Thymus (tissue), 11 donors: ENCODE measurements at regions not wholly inside any gene's neighbourhood (a gene's known extent, or its start where the extent isn't known, plus 50 kb on each side); places are given as distances from the start of the nearest gene placed in this dataset.
"Not testable (repeated sequence)": the region's sequence is repeated elsewhere in the genome, so short reads cannot be mapped to it uniquely, and the experiment has no call there.

Experiments
- DNase-seq, 9 donors: peaks; one replicate each; pipeline ENCODE4 v3.0.0-alpha.2; 2013; ENCODE audit warnings: low spot score in 9 of 9, low read depth in 6 of 9, missing footprints in 1 of 9
- H3K27ac ChIP-seq, 2 donors: one replicate each; pipeline ENCODE4 v1.5.1; 2013; ENCODE audit warnings: control low read depth in 1 of 2, low read depth in 1 of 2, low read length in 1 of 2, mild to moderate bottlenecking in 1 of 2, moderate library complexity in 1 of 2
- H3K27me3 ChIP-seq, 2 donors: one replicate each; pipeline ENCODE4 v1.5.1; 2013; ENCODE audit warnings: low read length in 1 of 2; ENCODE audit not compliant: control insufficient read depth in 2 of 2, insufficient read depth in 1 of 2
- H3K36me3 ChIP-seq, 2 donors: one replicate each; pipeline ENCODE4 v1.5.1; 2013; ENCODE audit warnings: low read length in 1 of 2, mild to moderate bottlenecking in 1 of 2, moderate library complexity in 1 of 2; ENCODE audit not compliant: control insufficient read depth in 2 of 2, insufficient read depth in 2 of 2
- H3K4me1 ChIP-seq, 2 donors: one replicate each; pipeline ENCODE4 v1.5.1; 2013; ENCODE audit warnings: low read length in 2 of 2; ENCODE audit not compliant: control insufficient read depth in 2 of 2, insufficient read depth in 2 of 2
- H3K4me3 ChIP-seq, 2 donors: one replicate each; pipeline ENCODE4 v1.5.1; 2013; ENCODE audit warnings: low read length in 2 of 2, control low read depth in 1 of 2, mild to moderate bottlenecking in 1 of 2
- H3K9me3 ChIP-seq, 2 donors: one replicate each; pipeline ENCODE4 v1.5.1; 2013; ENCODE audit warnings: low read length in 1 of 2, mild to moderate bottlenecking in 1 of 2; ENCODE audit not compliant: control insufficient read depth in 2 of 2, insufficient read depth in 1 of 2
- WGBS: extraction: QIAGEN DNeasy Blood & Tissue Kit; methylation state at CpG from one replicate; pipeline ENCODE4 v1.1.7; 2013; 5-methylcytosine and 5-hydroxymethylcytosine counted together
- donor health status: healthy.

GRCh38 chr3:74021449-74021848 is 396.7 kb upstream of the PDZRN3 start:
- no peak overlapping the region for H3K27ac ChIP-seq
- H3K36me3 ChIP-seq: no peaks in the 10 kb centered on the region
- no peaks in the 10 kb centered on the region for H3K4me1 ChIP-seq
- whole genome bisulfite sequencing: 95% methylated on average over 2 of the region's 2 CpGs
- no peak overlapping the region for H3K4me3 ChIP-seq
- no peaks in the 10 kb centered on the region for H3K9me3 ChIP-seq
- no peaks in the 10 kb centered on the region for H3K27me3 ChIP-seq
- DNase-seq: no peak

- no peak for DNase-seq
- Histone ChIP-seq H3K9me3 (no peaks in the 10 kb centered on the region), H3K27ac (no peak overlapping the region), H3K4me1 (no peaks in the 10 kb centered on the region), H3K36me3 (no peaks in the 10 kb centered on the region), H3K27me3 (no peaks in the 10 kb centered on the region), H3K4me3 (no peak overlapping the region)
- WGBS: 83% methylated on average over 4 of the region's 4 CpGs
These were observed 385.5 kb upstream of the PDZRN3 start for GRCh38 chr3:74009961-74010844.

DNA sequence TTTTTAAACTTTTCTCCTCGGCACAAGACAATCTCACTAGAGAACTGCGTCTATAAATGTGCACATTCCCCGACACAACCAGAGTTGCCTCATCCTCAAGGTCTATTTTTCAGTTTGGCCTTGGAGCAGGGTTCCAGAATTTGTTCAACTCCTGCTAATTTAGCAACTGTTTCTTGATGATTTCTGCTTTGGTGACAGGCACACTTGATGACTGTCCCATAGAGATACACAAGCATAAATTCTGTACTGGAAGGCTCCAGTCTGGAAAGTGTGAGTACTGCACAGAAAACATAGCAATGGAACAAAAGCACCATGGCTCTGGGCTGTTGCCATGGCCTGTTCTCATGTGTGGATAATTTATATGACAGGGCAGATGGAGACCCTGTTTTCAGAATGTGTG is 379.6 kb upstream of the PDZRN3 start:
- no peak overlapping the region for H3K27ac ChIP-seq
- H3K4me1 ChIP-seq: no peaks in the 10 kb centered on the region
- no peak for DNase-seq
- no peaks in the 10 kb centered on the region for H3K36me3 ChIP-seq
- H3K4me3 ChIP-seq: no peak overlapping the region
- 89% methylated on average over 3 of the region's 3 CpGs for WGBS
- H3K27me3 ChIP-seq: no peaks in the 10 kb centered on the region
- H3K9me3 ChIP-seq: no peaks in the 10 kb centered on the region

GRCh38 chr3:74003734-74004133 is 379.0 kb upstream of the PDZRN3 start:
- no peaks in the 10 kb centered on the region for H3K27me3 ChIP-seq
- H3K36me3 ChIP-seq: no peaks in the 10 kb centered on the region
- WGBS: 96% methylated on average over 5 of the region's 5 CpGs
- DNase-seq: no peak
- no peak overlapping the region for H3K27ac ChIP-seq
- H3K4me1 ChIP-seq: no peaks in the 10 kb centered on the region
- no peaks in the 10 kb centered on the region for H3K9me3 ChIP-seq
- no peak overlapping the region for H3K4me3 ChIP-seq

GRCh38 chr3:74001436-74001835 is 376.7 kb upstream of the PDZRN3 start:
- WGBS: 70% methylated on average over 2 of the region's 2 CpGs
- Histone ChIP-seq H3K27me3 (no peaks in the 10 kb centered on the region), H3K36me3 (no peaks in the 10 kb centered on the region), H3K27ac (no peak overlapping the region), H3K4me3 (no peak overlapping the region), H3K9me3 (no peaks in the 10 kb centered on the region), H3K4me1 (no peaks in the 10 kb centered on the region)
- DNase-seq: no peak

DNA sequence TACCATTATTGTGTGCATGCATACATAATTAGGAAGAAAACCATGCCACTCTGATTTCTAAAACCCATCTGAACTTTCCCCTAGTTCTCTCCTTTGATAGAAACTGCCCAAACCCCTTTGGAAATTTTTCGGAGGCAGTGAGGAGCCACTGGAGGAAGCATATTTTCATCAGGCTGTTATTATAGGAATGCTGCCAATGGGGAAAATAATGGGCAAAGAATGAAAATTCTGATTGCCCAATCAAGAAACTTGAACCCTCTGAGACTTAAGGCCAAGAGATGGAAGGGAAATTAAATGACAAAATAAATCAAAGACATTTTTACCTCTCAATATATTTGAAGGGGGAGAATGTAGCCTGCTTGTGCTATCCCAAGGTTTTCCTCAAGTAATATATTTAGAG is 376.0 kb upstream of the PDZRN3 start:
- Histone ChIP-seq H3K4me3 (no peak overlapping the region), H3K4me1 (no peaks in the 10 kb centered on the region), H3K27me3 (no peaks in the 10 kb centered on the region), H3K9me3 (no peaks in the 10 kb centered on the region), H3K36me3 (no peaks in the 10 kb centered on the region), H3K27ac (no peak overlapping the region)
- 87% methylated on average over 1 of the region's 1 CpG for WGBS
- no peak for DNase-seq

DNA sequence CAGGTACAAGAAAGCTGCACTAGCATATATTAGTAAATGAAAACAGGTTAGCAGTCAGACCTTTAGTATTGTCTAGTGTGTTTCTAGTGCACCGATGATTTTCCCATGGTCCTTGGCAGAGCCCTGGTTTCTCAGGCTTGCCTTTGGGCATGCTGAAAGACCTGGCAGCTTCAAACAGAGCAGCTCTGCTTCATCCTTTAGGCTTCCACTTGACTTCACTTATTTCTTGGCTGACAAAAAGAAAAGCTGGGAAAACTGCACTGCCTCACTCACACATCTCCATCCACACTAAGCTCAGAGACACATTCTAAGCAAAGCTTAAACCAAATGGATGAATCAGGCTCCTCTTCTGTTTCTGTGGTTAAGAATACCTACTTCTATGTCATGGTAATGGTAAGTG is 374.8 kb upstream of the PDZRN3 start:
- no peaks in the 10 kb centered on the region for H3K36me3 ChIP-seq
- H3K9me3 ChIP-seq: no peaks in the 10 kb centered on the region
- no peaks in the 10 kb centered on the region for H3K27me3 ChIP-seq
- no peak overlapping the region for H3K27ac ChIP-seq
- 97% methylated on average over 1 of the region's 1 CpG for WGBS
- H3K4me1 ChIP-seq: no peaks in the 10 kb centered on the region
- no peak for DNase-seq
- no peak overlapping the region for H3K4me3 ChIP-seq

DNA sequence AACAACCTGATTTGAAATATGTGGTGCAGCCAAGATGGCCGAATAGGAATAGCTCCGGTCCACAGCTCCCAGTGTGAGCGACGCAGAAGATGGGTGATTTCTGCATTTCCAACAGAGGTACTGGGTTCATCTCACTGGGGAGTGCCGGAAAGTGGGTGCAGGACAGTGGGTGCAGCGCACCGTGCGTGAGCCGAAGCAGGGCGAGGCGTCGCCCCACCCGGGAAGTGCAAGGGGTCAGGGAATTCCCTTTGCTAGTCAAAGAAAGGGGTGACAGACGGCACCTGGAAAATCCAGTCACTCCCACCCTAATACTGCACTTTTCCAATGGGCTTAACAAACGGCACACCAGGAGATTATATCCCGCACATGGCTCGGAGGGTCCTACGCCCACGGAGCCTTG is 365.9 kb upstream of the PDZRN3 start:
- not testable (repeated sequence) for DNase-seq, H3K4me1 ChIP-seq, H3K4me3 ChIP-seq, H3K27me3 ChIP-seq, H3K9me3 ChIP-seq, H3K27ac ChIP-seq, H3K36me3 ChIP-seq
- 98% methylated on average over 19 of the region's 19 CpGs for WGBS

- Histone ChIP-seq H3K27me3 (no peaks in the 10 kb centered on the region), H3K9me3 (no peaks in the 10 kb centered on the region), H3K27ac (no peak overlapping the region), H3K36me3 (no peaks in the 10 kb centered on the region), H3K4me3 (no peak overlapping the region), H3K4me1 (no peaks in the 10 kb centered on the region)
- DNase-seq: no peak
- 49% methylated on average over 4 of the region's 4 CpGs for WGBS
These were observed 342.0 kb upstream of the PDZRN3 start for GRCh38 chr3:73966733-73967132.
